T-helper 1 cell treated with Interleukin-12 subunit alpha and Interleukin-12 subunit beta and Interleukin-4 antibody, amounts not matched to agents 30 μg/mL and 1 μg/mL, for 36 hours (primary cell): ENCODE measurements at regions not wholly inside any gene's neighbourhood (a gene's known extent, or its start where the extent isn't known, plus 50 kb on each side); places are given as distances from the start of the nearest gene placed in this dataset.

Experiments
- H3K27ac Mint-ChIP-seq: one replicate; pipeline ENCODE4 v1.8.0; 2021; ENCODE audit warnings: mild to moderate bottlenecking, mixed read lengths
- H3K27me3 Mint-ChIP-seq: one replicate; pipeline ENCODE4 v1.8.0; 2021; ENCODE audit warnings: low read depth, mixed read lengths
- H3K36me3 Mint-ChIP-seq: one replicate; pipeline ENCODE4 v1.8.0; 2021; ENCODE audit warnings: low read depth, mixed read lengths
- H3K4me1 Mint-ChIP-seq: one replicate; pipeline ENCODE4 v1.8.0; 2021; ENCODE audit warnings: low read depth, mixed read lengths
- H3K4me3 Mint-ChIP-seq: one replicate; pipeline ENCODE4 v1.8.0; 2021; ENCODE audit warnings: mild to moderate bottlenecking, moderate library complexity, mixed read lengths
- H3K9me3 Mint-ChIP-seq: one replicate; pipeline ENCODE4 v1.8.0; 2021; ENCODE audit warnings: mixed read lengths

DNA sequence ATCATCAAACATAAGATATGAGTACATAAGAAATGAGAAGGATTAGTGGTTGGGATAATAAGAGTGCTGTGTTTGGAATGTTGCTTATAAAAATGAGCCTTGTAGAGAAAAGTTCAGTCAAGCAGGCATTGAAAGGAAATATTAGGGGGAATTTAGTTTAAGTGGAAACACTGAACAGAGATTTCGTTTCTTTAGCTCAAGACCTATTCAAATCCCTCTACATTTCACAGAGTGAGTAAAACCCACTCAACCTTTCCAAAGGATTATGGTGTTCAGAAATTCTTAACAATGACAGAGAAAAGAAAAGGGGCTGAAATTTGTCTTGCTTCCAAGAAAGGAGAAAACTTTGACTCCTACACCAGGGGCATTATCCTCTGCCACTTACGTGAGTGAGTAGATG, 1072.4 kb upstream of the LCORL start:
- Mint-ChIP-seq H3K9me3 (peaks cover 7% of the 10 kb centered on the region), H3K27ac (no peak overlapping the region), H3K4me3 (no peak overlapping the region), H3K27me3 (no peaks in the 10 kb centered on the region), H3K4me1 (no peaks in the 10 kb centered on the region), H3K36me3 (no peaks in the 10 kb centered on the region)

DNA sequence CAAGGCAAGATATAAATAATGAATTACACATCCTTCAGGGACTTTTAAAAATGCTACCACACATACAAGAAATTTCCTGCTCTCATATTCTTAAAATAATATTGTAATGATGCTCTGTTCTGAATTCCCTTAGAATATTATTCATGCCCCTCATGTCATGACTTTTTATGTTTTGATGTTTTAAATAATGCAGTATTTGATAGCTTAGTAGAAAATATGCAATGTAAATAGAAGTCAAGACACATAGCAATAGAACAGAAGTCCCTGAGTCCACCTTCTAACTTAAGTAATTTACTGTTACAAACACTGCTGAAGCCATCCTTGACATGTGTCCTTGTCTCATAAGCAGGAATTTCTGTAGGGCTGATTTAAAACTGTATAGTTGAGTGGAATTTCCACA, 1071.2 kb upstream of the LCORL start:
- H3K36me3 Mint-ChIP-seq, result no peaks in the 10 kb centered on the region
- no peaks in the 10 kb centered on the region for H3K4me1 Mint-ChIP-seq
- peaks cover 7% of the 10 kb centered on the region for H3K9me3 Mint-ChIP-seq
- no peak overlapping the region for H3K4me3 Mint-ChIP-seq
- H3K27ac Mint-ChIP-seq, result no peak overlapping the region
- H3K27me3 Mint-ChIP-seq, result no peaks in the 10 kb centered on the region

GRCh38 chr4:19074036-19074435, 1052.5 kb upstream of the LCORL start:
- Mint-ChIP-seq H3K27me3 (no peaks in the 10 kb centered on the region), H3K4me1 (no peaks in the 10 kb centered on the region), H3K9me3 (peaks cover 11% of the 10 kb centered on the region), H3K36me3 (no peaks in the 10 kb centered on the region), H3K4me3 (no peak overlapping the region), H3K27ac (no peak overlapping the region)

- Mint-ChIP-seq H3K27ac (no peak overlapping the region), H3K36me3 (no peaks in the 10 kb centered on the region), H3K27me3 (no peaks in the 10 kb centered on the region), H3K4me1 (no peaks in the 10 kb centered on the region), H3K9me3 (peaks cover 20% of the 10 kb centered on the region), H3K4me3 (no peak overlapping the region)
Measured at GRCh38 chr4:19063662-19064061, 1042.1 kb upstream of the LCORL start.

GRCh38 chr4:19054916-19055315, 1033.4 kb upstream of the LCORL start:
- Mint-ChIP-seq H3K4me1 (no peaks in the 10 kb centered on the region), H3K4me3 (no peak overlapping the region), H3K9me3 (peaks cover 7% of the 10 kb centered on the region), H3K27ac (no peak overlapping the region), H3K27me3 (no peaks in the 10 kb centered on the region), H3K36me3 (no peaks in the 10 kb centered on the region)

DNA sequence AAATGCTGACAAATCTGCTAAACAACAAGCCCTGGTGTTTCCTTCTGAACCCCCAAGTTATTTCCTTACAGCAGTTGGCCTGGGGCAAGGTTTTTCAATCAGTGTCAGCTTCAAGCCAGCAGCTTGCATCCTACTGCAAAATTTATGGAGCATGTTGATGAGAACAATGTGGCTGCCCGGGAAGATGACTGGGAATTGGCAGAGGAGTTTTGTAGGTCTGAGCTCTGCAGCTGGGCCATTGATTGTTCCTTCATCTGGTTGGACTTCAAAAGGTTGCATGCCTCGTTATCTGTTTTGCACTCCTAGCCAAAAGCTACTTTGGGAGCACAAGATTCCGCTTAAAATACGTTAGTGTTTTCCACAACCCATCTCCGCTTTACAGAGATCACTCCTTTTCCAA, 1030.3 kb upstream of the LCORL start:
- Mint-ChIP-seq H3K36me3 (no peaks in the 10 kb centered on the region), H3K27me3 (no peaks in the 10 kb centered on the region), H3K9me3 (peaks cover 3% of the 10 kb centered on the region), H3K4me1 (no peaks in the 10 kb centered on the region), H3K27ac (no peak overlapping the region), H3K4me3 (no peak overlapping the region)

DNA sequence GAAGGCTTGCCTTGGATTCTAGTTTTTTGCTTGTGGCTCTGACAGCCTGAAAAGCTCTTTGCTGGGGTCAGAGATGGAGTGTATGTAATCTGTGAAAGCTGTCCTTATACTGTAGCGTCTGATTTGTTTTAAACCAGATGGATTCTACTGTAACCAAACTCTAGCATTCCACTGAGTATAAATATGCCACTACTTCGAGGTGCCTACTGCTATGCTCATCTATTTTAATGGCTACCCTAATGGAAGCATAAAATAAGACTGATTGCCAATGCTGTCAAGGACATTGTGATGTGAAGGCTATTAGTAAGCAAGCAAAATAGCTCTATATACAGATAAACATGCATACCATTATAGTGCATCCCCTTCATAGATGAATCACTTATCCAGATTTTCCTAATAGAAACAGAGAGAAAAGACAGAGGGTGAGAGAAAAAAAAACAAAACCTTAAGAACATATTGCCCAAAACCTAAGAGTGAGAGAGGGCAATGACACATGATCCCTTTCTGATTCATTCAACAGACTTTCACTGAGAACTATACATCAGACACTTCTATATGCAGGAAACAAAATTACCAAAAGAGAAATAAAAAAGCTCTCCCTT, 1025.8 kb upstream of the LCORL start:
- peaks cover 11% of the 10 kb centered on the region for H3K9me3 Mint-ChIP-seq
- H3K4me1 Mint-ChIP-seq, result no peaks in the 10 kb centered on the region

DNA sequence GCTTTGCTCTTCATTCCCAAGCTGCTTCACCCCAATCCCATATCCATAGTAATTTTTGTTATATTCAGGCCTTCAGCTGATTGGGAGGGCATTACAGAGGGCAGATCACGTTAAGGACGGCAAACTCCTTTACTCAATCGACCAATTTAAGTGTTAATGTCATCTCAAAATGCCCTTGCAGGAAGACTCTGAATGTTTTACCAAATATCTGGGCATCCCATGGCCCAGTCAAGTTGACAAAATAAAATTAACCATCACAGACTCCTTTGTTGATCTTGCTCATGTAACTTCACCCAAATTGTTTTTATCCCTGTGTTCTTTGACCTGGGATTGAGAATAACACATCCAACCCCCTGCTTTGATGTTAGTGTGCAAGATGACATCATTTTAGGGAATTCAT, 1018.3 kb upstream of the LCORL start:
- H3K27me3 Mint-ChIP-seq, result no peaks in the 10 kb centered on the region
- H3K9me3 Mint-ChIP-seq, result peaks cover 8% of the 10 kb centered on the region
- H3K4me3 Mint-ChIP-seq, result no peak overlapping the region
- H3K27ac Mint-ChIP-seq, result no peak overlapping the region
- H3K4me1 Mint-ChIP-seq, result no peaks in the 10 kb centered on the region
- no peaks in the 10 kb centered on the region for H3K36me3 Mint-ChIP-seq

More for the DNA sequence above, 1025.8 kb upstream of the LCORL start:
- Mint-ChIP-seq H3K27ac (no peak overlapping the region), H3K4me3 (no peak overlapping the region), H3K27me3 (no peaks in the 10 kb centered on the region), H3K36me3 (no peaks in the 10 kb centered on the region)

DNA sequence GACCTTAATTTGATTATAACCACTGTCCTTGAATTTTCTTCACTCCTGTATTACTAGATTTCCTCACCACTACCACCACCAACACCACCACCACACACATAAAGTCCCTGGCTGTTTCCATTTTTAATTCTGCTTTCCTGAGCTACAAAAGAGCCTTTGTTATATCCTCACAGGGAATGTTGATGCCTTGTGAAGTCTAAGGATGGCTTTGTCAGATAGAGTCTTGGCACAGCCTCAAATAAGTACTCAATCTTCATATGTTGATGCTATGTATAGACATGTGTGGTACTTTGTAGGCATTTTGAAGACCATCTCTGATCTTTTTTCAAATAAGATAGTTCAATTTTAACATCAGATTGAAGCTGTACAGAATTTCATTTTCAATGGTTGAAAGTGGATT, 1016.7 kb upstream of the LCORL start:
- Mint-ChIP-seq H3K4me3 (no peak overlapping the region), H3K27me3 (no peaks in the 10 kb centered on the region), H3K36me3 (no peaks in the 10 kb centered on the region), H3K4me1 (no peaks in the 10 kb centered on the region), H3K27ac (no peak overlapping the region), H3K9me3 (peaks cover 3% of the 10 kb centered on the region)

GRCh38 chr4:19033816-19034733, 1012.5 kb upstream of the LCORL start:
- Mint-ChIP-seq H3K36me3 (no peaks in the 10 kb centered on the region), H3K27ac (no peak overlapping the region), H3K27me3 (no peaks in the 10 kb centered on the region), H3K9me3 (peaks cover 4% of the 10 kb centered on the region), H3K4me3 (no peak overlapping the region), H3K4me1 (no peaks in the 10 kb centered on the region)

DNA sequence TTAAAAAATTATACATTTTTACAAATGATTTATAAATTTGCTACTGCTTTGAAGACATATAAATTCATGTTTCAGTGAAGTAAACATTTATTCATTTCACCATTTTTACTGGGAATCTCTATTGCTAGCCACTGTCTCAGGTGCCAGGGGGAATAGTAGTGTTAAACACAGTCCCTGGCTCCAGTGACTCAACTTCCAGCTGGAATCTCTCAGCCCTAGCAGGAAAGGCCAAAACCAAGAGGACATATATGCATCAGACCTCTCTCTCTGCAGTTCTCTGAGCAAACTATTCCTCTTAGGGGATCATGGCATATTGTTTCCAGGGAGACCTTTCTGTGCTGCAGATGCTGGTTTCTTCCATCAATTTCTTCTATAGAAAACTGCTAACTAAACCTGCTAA, 1009.0 kb upstream of the LCORL start:
- Mint-ChIP-seq H3K9me3 (peaks cover 9% of the 10 kb centered on the region), H3K36me3 (no peaks in the 10 kb centered on the region)

GRCh38 chr4:19030048-19030447, 1008.5 kb upstream of the LCORL start:
- Mint-ChIP-seq H3K27me3 (no peaks in the 10 kb centered on the region), H3K9me3 (peaks cover 9% of the 10 kb centered on the region), H3K36me3 (no peaks in the 10 kb centered on the region), H3K27ac (no peak overlapping the region), H3K4me1 (no peaks in the 10 kb centered on the region), H3K4me3 (no peak overlapping the region)

More for the DNA sequence above, 1009.0 kb upstream of the LCORL start:
- H3K27me3 Mint-ChIP-seq, result no peaks in the 10 kb centered on the region
- H3K4me1 Mint-ChIP-seq, result no peaks in the 10 kb centered on the region
- H3K27ac Mint-ChIP-seq, result no peak overlapping the region
- H3K4me3 Mint-ChIP-seq, result no peak overlapping the region

- Mint-ChIP-seq H3K9me3 (peaks cover 14% of the 10 kb centered on the region), H3K4me3 (no peak overlapping the region), H3K27me3 (no peaks in the 10 kb centered on the region), H3K27ac (no peak overlapping the region), H3K4me1 (no peaks in the 10 kb centered on the region), H3K36me3 (no peaks in the 10 kb centered on the region)
Measured at GRCh38 chr4:19026281-19026680, 1004.7 kb upstream of the LCORL start.

DNA sequence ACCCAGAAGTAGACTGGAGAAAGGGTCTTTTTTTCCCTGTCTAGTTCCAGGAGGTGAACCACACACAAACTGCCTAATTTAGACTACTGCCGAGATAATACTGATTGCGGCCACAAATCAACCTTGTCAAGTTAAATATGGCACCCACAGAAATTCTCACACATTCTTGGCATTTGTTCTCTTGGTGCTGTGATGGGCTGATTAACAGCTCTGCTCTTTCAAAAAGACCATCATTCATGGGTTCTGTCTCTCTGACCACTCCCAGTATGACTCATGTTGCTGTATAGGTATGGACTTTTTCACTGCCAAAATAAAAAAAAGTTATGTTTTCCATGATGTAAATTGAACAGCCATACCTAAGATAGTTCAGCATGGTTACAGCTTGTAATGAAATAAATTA, 1003.5 kb upstream of the LCORL start:
- Mint-ChIP-seq H3K36me3 (no peaks in the 10 kb centered on the region), H3K27ac (no peak overlapping the region), H3K9me3 (peaks cover 20% of the 10 kb centered on the region), H3K4me1 (no peaks in the 10 kb centered on the region), H3K4me3 (no peak overlapping the region), H3K27me3 (no peaks in the 10 kb centered on the region)

- no peaks in the 10 kb centered on the region for H3K36me3 Mint-ChIP-seq
- no peaks in the 10 kb centered on the region for H3K27me3 Mint-ChIP-seq
- no peaks in the 10 kb centered on the region for H3K4me1 Mint-ChIP-seq
- H3K27ac Mint-ChIP-seq, result no peak overlapping the region
- H3K4me3 Mint-ChIP-seq, result no peak overlapping the region
- peaks cover 16% of the 10 kb centered on the region for H3K9me3 Mint-ChIP-seq
Measured at GRCh38 chr4:19024047-19024446, 1002.5 kb upstream of the LCORL start.
